OCI-LY1 (cell line): ENCODE measurements at regions not wholly inside any gene's neighbourhood (a gene's known extent, or its start where the extent isn't known, plus 50 kb on each side); places are given as distances from the start of the nearest gene placed in this dataset.

Experiments used
- EZH2 ChIP-seq: fragments of 200-600 bp; sonication (generic), shearing (Covaris generic); IDR thresholded peaks from 2 replicates; pipeline ENCODE4 v1.8.0; 2017; ENCODE audit warnings: borderline replicate concordance, mixed run types, mild to moderate bottlenecking, antibody characterized with exemption, low read length, moderate library complexity, mixed read lengths
- TF ChIP-seq, protein P1 (sequence below): fragments of 200-600 bp; sonication (generic), shearing (Covaris generic); IDR thresholded peaks from 2 replicates; pipeline ENCODE4 v1.5.1; 2017; ENCODE audit warnings: mild to moderate bottlenecking, antibody characterized with exemption, low read length, moderate library complexity, mixed read lengths

DNA sequence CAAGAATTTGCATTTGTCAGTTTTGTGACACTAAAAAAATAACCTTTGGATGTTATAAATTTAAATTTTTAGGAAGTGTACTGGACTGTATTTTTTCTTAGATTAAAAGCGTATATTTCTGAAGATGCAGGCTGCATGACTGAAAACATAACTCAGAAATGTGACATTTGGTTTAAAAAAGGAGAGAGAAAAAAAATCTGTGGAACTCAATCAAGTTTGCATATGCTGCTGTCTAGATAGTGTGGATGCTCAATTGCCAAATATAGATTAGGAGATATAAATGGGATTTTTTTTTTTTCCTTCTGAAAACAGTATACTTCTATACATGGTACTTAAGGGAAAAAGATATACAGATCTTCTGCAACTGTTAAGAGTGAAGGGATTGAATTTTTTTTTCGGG, 402.3 kb downstream of the TAF11L14 start:
- TF ChIP-seq, protein P1, sequence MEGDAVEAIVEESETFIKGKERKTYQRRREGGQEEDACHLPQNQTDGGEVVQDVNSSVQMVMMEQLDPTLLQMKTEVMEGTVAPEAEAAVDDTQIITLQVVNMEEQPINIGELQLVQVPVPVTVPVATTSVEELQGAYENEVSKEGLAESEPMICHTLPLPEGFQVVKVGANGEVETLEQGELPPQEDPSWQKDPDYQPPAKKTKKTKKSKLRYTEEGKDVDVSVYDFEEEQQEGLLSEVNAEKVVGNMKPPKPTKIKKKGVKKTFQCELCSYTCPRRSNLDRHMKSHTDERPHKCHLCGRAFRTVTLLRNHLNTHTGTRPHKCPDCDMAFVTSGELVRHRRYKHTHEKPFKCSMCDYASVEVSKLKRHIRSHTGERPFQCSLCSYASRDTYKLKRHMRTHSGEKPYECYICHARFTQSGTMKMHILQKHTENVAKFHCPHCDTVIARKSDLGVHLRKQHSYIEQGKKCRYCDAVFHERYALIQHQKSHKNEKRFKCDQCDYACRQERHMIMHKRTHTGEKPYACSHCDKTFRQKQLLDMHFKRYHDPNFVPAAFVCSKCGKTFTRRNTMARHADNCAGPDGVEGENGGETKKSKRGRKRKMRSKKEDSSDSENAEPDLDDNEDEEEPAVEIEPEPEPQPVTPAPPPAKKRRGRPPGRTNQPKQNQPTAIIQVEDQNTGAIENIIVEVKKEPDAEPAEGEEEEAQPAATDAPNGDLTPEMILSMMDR, result no peak
- TF ChIP-seq EZH2, result no peak
